RWPE2 (cell line): ENCODE measurements at regions not wholly inside any gene's neighbourhood (a gene's known extent, or its start where the extent isn't known, plus 50 kb on each side); places are given as distances from the start of the nearest gene placed in this dataset.

ENCODE experiments used
- ATAC-seq: fragments of 200-7000 bp; cut with Tn5 transposase; 3 replicates; pipeline ENCODE4 v1.9.1; 2021; ENCODE audit warnings: low read depth
- DNase-seq: peaks from one replicate; pipeline ENCODE4 v3.0.0-alpha.2; 2020; ENCODE audit warnings: low spot score
- H3K27ac ChIP-seq: fragments of 450-650 bp; 2 replicates; pipeline ENCODE4 v1.5.1; 2017; ENCODE audit warnings: mild to moderate bottlenecking; ENCODE audit not compliant: poor library complexity, severe bottlenecking
- H3K27me3 ChIP-seq: fragments of 250-450 bp; sonication (Bioruptor Pico); 2 replicates; pipeline ENCODE4 v1.5.1; 2021; ENCODE audit warnings: mild to moderate bottlenecking, moderate library complexity; ENCODE audit not compliant: insufficient read depth, poor library complexity, severe bottlenecking
- H3K36me3 ChIP-seq: fragments of 250-450 bp; sonication (Bioruptor Pico); 2 replicates; pipeline ENCODE4 v1.5.1; 2020; ENCODE audit warnings: low read depth, mild to moderate bottlenecking, moderate library complexity
- H3K4me1 ChIP-seq: fragments of 250-450 bp; sonication (Bioruptor Pico); 2 replicates; pipeline ENCODE4 v1.5.1; 2021; ENCODE audit warnings: mild to moderate bottlenecking, moderate library complexity; ENCODE audit not compliant: insufficient read depth, poor library complexity, severe bottlenecking
- H3K4me3 ChIP-seq: fragments of 250-450 bp; sonication (Bioruptor Pico); 2 replicates; pipeline ENCODE4 v1.5.1; 2021; ENCODE audit warnings: mild to moderate bottlenecking, moderate library complexity; ENCODE audit not compliant: severe bottlenecking
- H3K9me3 ChIP-seq: fragments of 250-450 bp; sonication (Bioruptor Pico); 2 replicates; pipeline ENCODE4 v1.5.1; 2021; ENCODE audit warnings: mild to moderate bottlenecking, moderate library complexity; ENCODE audit not compliant: severe bottlenecking
- TF ChIP-seq, protein P1 (sequence below): fragments of 450-650 bp; IDR thresholded peaks from one replicate; pipeline ENCODE4 v1.5.1; 2017; ENCODE audit warnings: mild to moderate bottlenecking, moderate library complexity; ENCODE audit not compliant: poor library complexity, severe bottlenecking

GRCh38 chr18:41655074-41655473 is 300.0 kb upstream of the PIK3C3 start:
- no peaks in the 10 kb centered on the region for H3K4me1 ChIP-seq
- H3K27ac ChIP-seq: no peak overlapping the region
- TF ChIP-seq, protein P1, sequence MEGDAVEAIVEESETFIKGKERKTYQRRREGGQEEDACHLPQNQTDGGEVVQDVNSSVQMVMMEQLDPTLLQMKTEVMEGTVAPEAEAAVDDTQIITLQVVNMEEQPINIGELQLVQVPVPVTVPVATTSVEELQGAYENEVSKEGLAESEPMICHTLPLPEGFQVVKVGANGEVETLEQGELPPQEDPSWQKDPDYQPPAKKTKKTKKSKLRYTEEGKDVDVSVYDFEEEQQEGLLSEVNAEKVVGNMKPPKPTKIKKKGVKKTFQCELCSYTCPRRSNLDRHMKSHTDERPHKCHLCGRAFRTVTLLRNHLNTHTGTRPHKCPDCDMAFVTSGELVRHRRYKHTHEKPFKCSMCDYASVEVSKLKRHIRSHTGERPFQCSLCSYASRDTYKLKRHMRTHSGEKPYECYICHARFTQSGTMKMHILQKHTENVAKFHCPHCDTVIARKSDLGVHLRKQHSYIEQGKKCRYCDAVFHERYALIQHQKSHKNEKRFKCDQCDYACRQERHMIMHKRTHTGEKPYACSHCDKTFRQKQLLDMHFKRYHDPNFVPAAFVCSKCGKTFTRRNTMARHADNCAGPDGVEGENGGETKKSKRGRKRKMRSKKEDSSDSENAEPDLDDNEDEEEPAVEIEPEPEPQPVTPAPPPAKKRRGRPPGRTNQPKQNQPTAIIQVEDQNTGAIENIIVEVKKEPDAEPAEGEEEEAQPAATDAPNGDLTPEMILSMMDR: no peak
- no peak overlapping the region for H3K4me3 ChIP-seq
- DNase-seq: no peak
- H3K27me3 ChIP-seq: no peaks in the 10 kb centered on the region
- no peaks in the 10 kb centered on the region for H3K36me3 ChIP-seq
- no peaks in the 10 kb centered on the region for H3K9me3 ChIP-seq
- no peak for ATAC-seq

GRCh38 chr18:41647914-41648313 is 307.1 kb upstream of the PIK3C3 start:
- H3K4me1 ChIP-seq: no peaks in the 10 kb centered on the region
- DNase-seq (no peak), ATAC-seq (no peak)
- TF ChIP-seq, protein P1: no peak
- H3K4me3 ChIP-seq: no peak overlapping the region
- H3K9me3 ChIP-seq: no peaks in the 10 kb centered on the region
- no peaks in the 10 kb centered on the region for H3K27me3 ChIP-seq
- H3K36me3 ChIP-seq: no peaks in the 10 kb centered on the region
- no peak overlapping the region for H3K27ac ChIP-seq

DNA sequence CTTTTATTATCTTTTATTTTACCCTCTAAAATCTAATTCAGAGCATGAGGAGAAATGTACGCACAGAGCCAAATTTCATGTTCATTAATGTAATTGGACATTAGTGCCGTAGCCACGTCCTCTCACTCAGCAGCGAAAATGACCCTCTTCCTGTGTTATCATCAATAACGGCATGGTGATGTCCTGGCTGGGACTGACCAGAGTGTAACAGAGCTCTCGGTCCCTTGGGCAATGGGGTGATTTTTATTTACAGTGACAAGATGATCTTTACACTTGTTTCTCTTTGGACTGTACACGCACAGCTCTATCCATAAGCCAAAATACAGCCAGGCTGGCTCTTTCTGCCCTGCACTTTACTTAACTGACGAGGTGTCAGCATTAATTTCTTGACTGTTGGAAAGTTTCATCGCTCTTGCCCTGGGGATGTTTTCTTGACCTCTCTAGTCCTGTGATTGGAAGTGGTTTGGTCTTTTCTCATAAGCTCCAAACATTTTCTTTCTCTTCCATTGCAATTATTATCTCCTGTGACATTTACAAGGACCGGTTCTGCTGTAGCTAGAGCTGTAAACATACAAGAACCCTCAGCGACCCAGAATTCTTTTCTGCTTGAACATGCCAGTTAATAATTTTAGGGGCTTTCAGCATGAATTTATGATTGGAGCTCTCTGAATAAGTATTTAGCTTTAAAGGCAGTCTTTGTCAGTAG is 308.0 kb upstream of the PIK3C3 start:
- Histone ChIP-seq H3K9me3 (no peaks in the 10 kb centered on the region), H3K4me3 (no peak overlapping the region), H3K27me3 (no peaks in the 10 kb centered on the region), H3K36me3 (no peaks in the 10 kb centered on the region), H3K27ac (no peak overlapping the region), H3K4me1 (no peaks in the 10 kb centered on the region)
- TF ChIP-seq, protein P1: no peak
- ATAC-seq (no peak), DNase-seq (no peak)

- no peaks in the 10 kb centered on the region for H3K27me3 ChIP-seq
- ATAC-seq (no peak), DNase-seq (no peak)
- H3K36me3 ChIP-seq: no peaks in the 10 kb centered on the region
- no peaks in the 10 kb centered on the region for H3K4me1 ChIP-seq
- no peak overlapping the region for H3K27ac ChIP-seq
- no peak overlapping the region for H3K4me3 ChIP-seq
- TF ChIP-seq, protein P1: no peak
- no peaks in the 10 kb centered on the region for H3K9me3 ChIP-seq
These were observed 309.3 kb upstream of the PIK3C3 start for GRCh38 chr18:41645589-41646360.

DNA sequence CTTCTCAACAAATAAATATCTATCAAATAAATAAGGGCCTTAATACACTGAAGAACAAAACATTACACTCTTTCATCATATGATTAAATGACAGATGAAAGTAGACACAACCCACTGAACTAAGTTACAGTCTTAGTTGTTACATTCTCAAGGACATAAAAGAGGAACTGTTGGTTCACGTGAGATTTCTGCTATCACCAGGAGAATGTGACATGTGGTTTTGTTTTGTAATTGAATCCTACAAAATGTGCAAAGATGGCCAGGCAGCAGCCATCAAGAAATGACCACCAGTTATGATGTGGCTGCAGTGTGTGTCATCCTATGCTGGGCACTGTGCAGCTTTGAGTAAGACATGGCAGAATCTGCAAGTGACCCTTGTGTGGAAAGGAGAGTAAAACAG is 310.6 kb upstream of the PIK3C3 start:
- Histone ChIP-seq H3K4me1 (no peaks in the 10 kb centered on the region), H3K36me3 (no peaks in the 10 kb centered on the region), H3K4me3 (no peak overlapping the region), H3K27ac (no peak overlapping the region), H3K27me3 (no peaks in the 10 kb centered on the region), H3K9me3 (no peaks in the 10 kb centered on the region)
- DNase-seq (no peak), ATAC-seq (no peak)
- TF ChIP-seq, protein P1: no peak
